ENCODE measurements at regions not wholly inside any gene's neighbourhood (a gene's known extent, or its start where the extent isn't known, plus 50 kb on each side); places are given as distances from the start of the nearest gene placed in this dataset.

GRCh38 chr7:155187061-155187785 lies 110.5 kb upstream of the INSIG1 start:
- no peak overlapping the region for H3K4me3 ChIP-seq (replicated peaks; ENCODE audit: low read depth, low read length)
- no peaks in the 10 kb centered on the region for H3K36me3 ChIP-seq (ENCODE audit: control insufficient read depth, insufficient read depth, low read length)
- no peak for TF ChIP-seq CTCF (IDR thresholded peaks at IDR 0.05; ENCODE audit: insufficient read depth, low read length, poor library complexity, severe bottlenecking)
- no peaks in the 10 kb centered on the region; the same call in 1 of the 2 replicates for H3K27me3 ChIP-seq (replicated peaks; ENCODE audit: control insufficient read depth, insufficient read depth, low read length)
- DNase-seq (ENCODE audit: extremely low read depth, insufficient read length): no peak

- Histone ChIP-seq H3K4me3 (replicated peaks; ENCODE audit: low read depth, low read length) (no peak overlapping the region), H3K27me3 (replicated peaks; ENCODE audit: control insufficient read depth, insufficient read depth, low read length) (no peaks in the 10 kb centered on the region), H3K36me3 (ENCODE audit: control insufficient read depth, insufficient read depth, low read length) (no peaks in the 10 kb centered on the region)
- no peak for DNase-seq (ENCODE audit: extremely low read depth, insufficient read length)
- no peak for TF ChIP-seq CTCF (IDR thresholded peaks at IDR 0.05; ENCODE audit: insufficient read depth, low read length, poor library complexity, severe bottlenecking)
Measured at GRCh38 chr7:155188357-155188756, 109.3 kb upstream of the INSIG1 start.

GRCh38 chr7:155188821-155189581 lies 108.7 kb upstream of the INSIG1 start:
- Histone ChIP-seq H3K36me3 (ENCODE audit: control insufficient read depth, insufficient read depth, low read length) (no peaks in the 10 kb centered on the region), H3K27me3 (replicated peaks; ENCODE audit: control insufficient read depth, insufficient read depth, low read length) (no peaks in the 10 kb centered on the region), H3K4me3 (replicated peaks; ENCODE audit: low read depth, low read length) (no peak overlapping the region)
- no peak for TF ChIP-seq CTCF (IDR thresholded peaks at IDR 0.05; ENCODE audit: insufficient read depth, low read length, poor library complexity, severe bottlenecking)
- no peak for DNase-seq (ENCODE audit: extremely low read depth, insufficient read length)

- H3K4me3 ChIP-seq (replicated peaks; ENCODE audit: low read depth, low read length): no peak overlapping the region
- no peaks in the 10 kb centered on the region for H3K36me3 ChIP-seq (ENCODE audit: control insufficient read depth, insufficient read depth, low read length)
- TF ChIP-seq CTCF (IDR thresholded peaks at IDR 0.05; ENCODE audit: insufficient read depth, low read length, poor library complexity, severe bottlenecking): no peak
- no peak for DNase-seq (ENCODE audit: extremely low read depth, insufficient read length)
- no peaks in the 10 kb centered on the region for H3K27me3 ChIP-seq (replicated peaks; ENCODE audit: control insufficient read depth, insufficient read depth, low read length)
Measured at GRCh38 chr7:155189590-155189989, 108.1 kb upstream of the INSIG1 start.

GRCh38 chr7:155190688-155191087 lies 107.0 kb upstream of the INSIG1 start:
- no peaks in the 10 kb centered on the region for H3K36me3 ChIP-seq (ENCODE audit: control insufficient read depth, insufficient read depth, low read length)
- DNase-seq (ENCODE audit: extremely low read depth, insufficient read length): peak; percentile 51
- no peaks in the 10 kb centered on the region for H3K27me3 ChIP-seq (replicated peaks; ENCODE audit: control insufficient read depth, insufficient read depth, low read length)
- TF ChIP-seq CTCF (IDR thresholded peaks at IDR 0.05; ENCODE audit: insufficient read depth, low read length, poor library complexity, severe bottlenecking): peak; percentile 99
- no peak overlapping the region for H3K4me3 ChIP-seq (replicated peaks; ENCODE audit: low read depth, low read length)

Data from GM06990 (cell line).